Keratinocyte (primary cell): ENCODE measurements at regions not wholly inside any gene's neighbourhood (a gene's known extent, or its start where the extent isn't known, plus 50 kb on each side); places are given as distances from the start of the nearest gene placed in this dataset.

Experiments
- DNase-seq: peaks from one replicate; pipeline ENCODE4 v3.0.0-alpha.2; 2011; ENCODE audit warnings: low read depth, missing footprints, low spot score
- FAIRE-seq: peaks from 2 replicates; lab custom pipeline; 2011; peaks lifted over from hg19 to GRCh38; lab: Jason Lieb, UNC
- H2AFZ ChIP-seq: 2 replicates; pipeline ENCODE4 v1.6.0; 2012; ENCODE audit warnings: low read length, control low read depth, inconsistent platforms; ENCODE audit not compliant: control insufficient read depth
- H3K27ac ChIP-seq: 2 replicates; pipeline ENCODE4 v1.5.1; 2011; ENCODE audit warnings: low read length; ENCODE audit not compliant: control insufficient read depth, insufficient read depth
- H3K27me3 ChIP-seq: 3 replicates; pipeline ENCODE4 v1.6.0; 2011; ENCODE audit warnings: low read length; ENCODE audit not compliant: control insufficient read depth, insufficient read depth; ENCODE audit errors: extremely low read depth
- H3K36me3 ChIP-seq, 2 experiments: 2 replicates in 1 of 2; 3 replicates in 1 of 2; pipeline ENCODE4 v1.5.1; 2011; ENCODE audit warnings: low read length in 2 of 2, mild to moderate bottlenecking in 1 of 2; ENCODE audit not compliant: control insufficient read depth in 2 of 2, insufficient read depth in 2 of 2; ENCODE audit errors: extremely low read depth in 1 of 2
- H3K4me1 ChIP-seq: 3 replicates; pipeline ENCODE4 v1.5.1; 2011; ENCODE audit warnings: low read length; ENCODE audit not compliant: control insufficient read depth, insufficient read depth; ENCODE audit errors: extremely low read depth
- H3K4me2 ChIP-seq: 3 replicates; pipeline ENCODE4 v1.6.0; 2011; ENCODE audit warnings: low read depth, low read length; ENCODE audit not compliant: control insufficient read depth, insufficient read depth; ENCODE audit errors: extremely low read depth
- H3K4me3 ChIP-seq, 3 experiments: fragments of 200-600 bp in 1 of 3; sonication (generic) in 1 of 3; 2 replicates in 2 of 3; 3 replicates in 1 of 3; pipeline ENCODE4 v1.5.1; 2011 to 2016; ENCODE audit warnings: low read length in 3 of 3, mild to moderate bottlenecking in 3 of 3, control low read depth in 2 of 3, inconsistent platforms in 1 of 3, low read depth in 1 of 3, mixed read lengths in 1 of 3, mixed run types in 1 of 3, moderate library complexity in 1 of 3; ENCODE audit not compliant: control insufficient read depth in 2 of 3, insufficient read depth in 2 of 3; ENCODE audit errors: extremely low read depth in 1 of 3
- H3K79me2 ChIP-seq: 2 replicates; pipeline ENCODE4 v1.6.0; 2012; ENCODE audit warnings: low read length; ENCODE audit not compliant: control insufficient read depth, insufficient read depth
- H3K9ac ChIP-seq: 3 replicates; pipeline ENCODE4 v1.6.0; 2011; ENCODE audit warnings: low read length; ENCODE audit not compliant: control insufficient read depth, insufficient read depth; ENCODE audit errors: extremely low read depth
- H3K9me1 ChIP-seq: 3 replicates; pipeline ENCODE4 v1.6.0; 2011; ENCODE audit warnings: low read length; ENCODE audit not compliant: control insufficient read depth, insufficient read depth; ENCODE audit errors: extremely low read depth
- H3K9me3 ChIP-seq: 2 replicates; pipeline ENCODE4 v1.5.1; 2012; ENCODE audit warnings: low read depth, low read length; ENCODE audit not compliant: control insufficient read depth
- H4K20me1 ChIP-seq: 3 replicates; pipeline ENCODE4 v1.6.0; 2011; ENCODE audit warnings: low read length; ENCODE audit not compliant: control insufficient read depth, insufficient read depth; ENCODE audit errors: extremely low read depth
- EZH2 ChIP-seq: IDR thresholded peaks from one replicate; pipeline ENCODE4 v1.6.1; 2012; ENCODE audit warnings: inconsistent platforms, mild to moderate bottlenecking, low read length, moderate library complexity
- dilution Hi-C: fragments of 300-500 bp; cut with MboI; formaldehyde crosslinking; loops from one replicate; pipeline ENCODE4 v1.7.0; 2020; ENCODE audit warnings: low sequenced_read_pairs; ENCODE audit not compliant: extremely low pct_ligation_motif_present
- TF ChIP-seq, protein P1 (sequence below), 3 experiments: IDR thresholded peaks in 1 of 3; conservative IDR thresholded peaks in 1 of 3; optimal IDR thresholded peaks in 1 of 3; 2 replicates in 2 of 3; 3 replicates in 1 of 3; pipeline versions ENCODE3 to v1.5.1; 2011; ENCODE audit warnings: low read length in 3 of 3, mild to moderate bottlenecking in 3 of 3, moderate library complexity in 2 of 3, control low read depth in 1 of 3, inconsistent platforms in 1 of 3; ENCODE audit not compliant: insufficient read depth in 2 of 3; ENCODE audit errors: extremely low read depth in 1 of 3

DNA sequence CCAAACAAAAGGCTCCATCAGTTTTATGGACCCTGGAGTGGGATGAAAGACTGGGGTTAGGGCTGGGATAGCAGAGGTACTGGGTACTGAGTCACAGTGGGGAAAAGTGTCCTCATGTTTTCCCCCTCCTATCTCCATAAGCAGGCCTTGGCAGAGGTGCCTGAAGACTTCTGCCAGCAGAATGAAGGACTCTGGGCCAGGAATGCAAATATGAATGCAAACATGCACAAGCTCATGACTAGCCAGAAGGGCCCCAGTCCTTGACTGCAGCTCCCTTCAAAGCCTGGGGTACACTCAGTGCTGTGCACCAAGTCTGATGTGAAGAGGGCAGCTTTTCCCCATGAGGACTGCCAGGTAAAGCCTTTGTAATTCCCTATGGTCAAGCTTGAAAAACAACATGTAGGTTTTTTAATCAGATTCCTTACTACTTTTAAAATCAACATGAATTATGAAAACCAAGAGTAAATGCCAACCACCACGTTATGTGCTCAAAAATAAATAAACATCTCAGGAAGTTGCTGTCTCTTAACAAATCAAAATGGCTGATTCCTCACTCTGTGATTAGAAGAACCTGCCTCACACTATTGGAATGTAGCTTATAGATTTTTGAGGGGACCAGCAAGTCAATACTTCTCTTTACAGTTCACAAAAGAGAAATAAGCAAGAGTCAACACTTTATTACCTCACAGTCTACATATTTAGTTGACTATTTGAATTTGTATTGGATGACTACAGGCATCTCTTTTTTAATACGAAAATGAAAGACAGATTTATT is 1512.0 kb downstream of the ARAP2 start:
- H3K4me3 ChIP-seq = no peak overlapping the region
- FAIRE-seq (no peak), DNase-seq (no peak)
- no peaks in the 10 kb centered on the region for H3K4me1 ChIP-seq
- H3K9ac ChIP-seq = no peak overlapping the region
- H2AFZ ChIP-seq = no peak overlapping the region
- H3K27ac ChIP-seq = no peak overlapping the region
- no peak for TF ChIP-seq EZH2
- TF ChIP-seq, protein P1, sequence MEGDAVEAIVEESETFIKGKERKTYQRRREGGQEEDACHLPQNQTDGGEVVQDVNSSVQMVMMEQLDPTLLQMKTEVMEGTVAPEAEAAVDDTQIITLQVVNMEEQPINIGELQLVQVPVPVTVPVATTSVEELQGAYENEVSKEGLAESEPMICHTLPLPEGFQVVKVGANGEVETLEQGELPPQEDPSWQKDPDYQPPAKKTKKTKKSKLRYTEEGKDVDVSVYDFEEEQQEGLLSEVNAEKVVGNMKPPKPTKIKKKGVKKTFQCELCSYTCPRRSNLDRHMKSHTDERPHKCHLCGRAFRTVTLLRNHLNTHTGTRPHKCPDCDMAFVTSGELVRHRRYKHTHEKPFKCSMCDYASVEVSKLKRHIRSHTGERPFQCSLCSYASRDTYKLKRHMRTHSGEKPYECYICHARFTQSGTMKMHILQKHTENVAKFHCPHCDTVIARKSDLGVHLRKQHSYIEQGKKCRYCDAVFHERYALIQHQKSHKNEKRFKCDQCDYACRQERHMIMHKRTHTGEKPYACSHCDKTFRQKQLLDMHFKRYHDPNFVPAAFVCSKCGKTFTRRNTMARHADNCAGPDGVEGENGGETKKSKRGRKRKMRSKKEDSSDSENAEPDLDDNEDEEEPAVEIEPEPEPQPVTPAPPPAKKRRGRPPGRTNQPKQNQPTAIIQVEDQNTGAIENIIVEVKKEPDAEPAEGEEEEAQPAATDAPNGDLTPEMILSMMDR (optimal IDR thresholded peaks at IDR 0.05 in 1 of 3, IDR thresholded peaks at IDR 0.05 in 1 of 3, conservative IDR thresholded peaks at IDR 0.05 in 1 of 3; ENCODE audit: extremely low read depth in 1 of 3, insufficient read depth in 2 of 3, low read length in 3 of 3) = no peak
- dilution Hi-C loops = no loop called here
- H3K9me1 ChIP-seq = no peaks in the 10 kb centered on the region
- H3K27me3 ChIP-seq = no peaks in the 10 kb centered on the region
- no peaks in the 10 kb centered on the region for H3K9me3 ChIP-seq
- no peak overlapping the region for H3K4me2 ChIP-seq
- no peaks in the 10 kb centered on the region for H4K20me1 ChIP-seq
- no peaks in the 10 kb centered on the region for H3K36me3 ChIP-seq
- H3K79me2 ChIP-seq = no peaks in the 10 kb centered on the region

DNA sequence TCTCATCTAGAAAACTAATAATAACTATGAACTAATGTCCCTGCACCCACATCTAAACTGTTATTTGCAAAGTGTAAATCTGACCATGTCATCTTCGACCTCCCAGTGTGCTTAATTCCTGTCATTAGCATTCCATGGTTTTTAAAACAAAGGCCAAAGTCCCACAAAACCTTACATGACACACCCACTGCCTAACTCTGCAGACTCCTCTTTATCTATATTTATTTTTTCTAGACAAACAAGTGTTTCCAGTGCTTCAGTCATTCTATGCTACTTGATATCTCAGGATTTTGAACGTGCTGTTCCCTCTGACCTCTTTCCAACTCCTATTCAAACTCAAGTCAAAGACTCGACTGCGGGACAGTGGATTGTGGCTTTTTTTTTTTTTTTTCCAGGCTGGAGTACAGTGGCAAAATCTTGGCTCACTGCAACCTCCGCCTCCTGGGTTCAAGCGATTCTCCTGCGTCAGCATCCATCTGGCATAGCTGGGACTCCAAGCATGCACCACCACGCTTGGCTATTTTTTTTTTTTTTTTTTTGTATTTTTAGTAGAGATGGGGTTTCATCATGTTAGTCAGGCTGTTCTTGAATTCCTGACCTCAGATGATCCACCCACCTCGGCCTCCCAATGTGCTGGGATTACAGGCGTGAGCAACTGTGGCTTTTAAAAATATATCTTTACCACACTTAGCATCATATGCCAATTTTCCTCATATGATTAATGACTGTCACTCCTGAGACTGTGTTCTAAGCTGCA is 1511.0 kb downstream of the ARAP2 start:
- TF ChIP-seq, protein P1 (optimal IDR thresholded peaks at IDR 0.05 in 1 of 3, IDR thresholded peaks at IDR 0.05 in 1 of 3, conservative IDR thresholded peaks at IDR 0.05 in 1 of 3; ENCODE audit: extremely low read depth in 1 of 3, insufficient read depth in 2 of 3, low read length in 3 of 3) = no peak
- TF ChIP-seq EZH2 = no peak
- H3K27ac ChIP-seq = no peak overlapping the region
- no peaks in the 10 kb centered on the region for H3K9me3 ChIP-seq
- H2AFZ ChIP-seq = no peak overlapping the region
- H3K27me3 ChIP-seq = no peaks in the 10 kb centered on the region
- H3K4me2 ChIP-seq = no peak overlapping the region
- H3K9me1 ChIP-seq = no peaks in the 10 kb centered on the region
- H4K20me1 ChIP-seq = no peaks in the 10 kb centered on the region
- H3K4me1 ChIP-seq = no peaks in the 10 kb centered on the region
- DNase-seq = no peak
- no peak overlapping the region for H3K9ac ChIP-seq
- no peak for FAIRE-seq
- no peaks in the 10 kb centered on the region for H3K79me2 ChIP-seq
- H3K4me3 ChIP-seq = no peak overlapping the region
- no peaks in the 10 kb centered on the region for H3K36me3 ChIP-seq
- dilution Hi-C loops = no loop called here
